GM19395 (cell line): ENCODE measurements at regions not wholly inside any gene's neighbourhood (a gene's known extent, or its start where the extent isn't known, plus 50 kb on each side); places are given as distances from the start of the nearest gene placed in this dataset.

Source experiments
- ATAC-seq: cut with Tn5 transposase; IDR thresholded peaks from one replicate; pipeline ENCODE4 v1.9.1; 2021; ENCODE audit warnings: mild to moderate bottlenecking, moderate library complexity; ENCODE audit not compliant: unreplicated experiment

DNA sequence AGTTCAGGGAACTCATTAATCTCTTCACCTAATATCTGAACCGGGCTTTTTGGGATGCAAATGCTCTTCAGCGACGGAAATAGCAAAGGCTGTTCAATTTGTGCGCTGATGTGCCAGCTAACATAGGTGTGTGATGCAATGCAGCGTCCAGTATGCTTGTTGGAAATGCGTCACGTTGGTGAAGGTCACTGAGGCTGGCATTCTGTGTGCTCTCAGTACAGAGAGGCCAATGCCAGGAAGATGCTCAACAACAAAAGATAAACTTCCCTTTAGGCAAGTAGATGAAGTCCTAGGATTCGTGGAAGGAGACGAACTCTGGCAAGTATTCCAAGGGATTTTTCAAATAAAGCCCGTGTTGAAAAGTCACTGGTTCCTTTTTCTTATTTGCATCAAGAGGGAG, 649.5 kb upstream of the MKI67 start:
- no peak for ATAC-seq

GRCh38 chr10:128776673-128777252, 650.5 kb upstream of the MKI67 start:
- no peak for ATAC-seq

DNA sequence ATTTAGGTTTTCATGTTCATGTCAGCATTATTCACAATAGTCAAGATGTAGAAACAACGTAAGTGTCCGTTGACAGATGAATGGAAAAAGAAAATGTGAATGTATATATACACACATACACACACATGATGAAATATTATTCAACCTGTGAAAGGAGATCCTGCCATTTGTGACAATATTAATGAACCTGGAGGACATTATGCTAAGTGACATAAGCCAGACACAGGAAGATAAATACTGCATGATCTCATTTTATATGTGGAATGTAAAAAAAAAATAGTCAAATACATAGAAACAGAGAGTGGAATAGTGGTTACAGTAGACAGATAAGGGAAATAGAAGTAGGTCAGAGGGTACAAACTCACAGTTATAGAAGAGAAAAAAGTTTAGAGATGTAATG, 651.1 kb upstream of the MKI67 start:
- ATAC-seq, result no peak

DNA sequence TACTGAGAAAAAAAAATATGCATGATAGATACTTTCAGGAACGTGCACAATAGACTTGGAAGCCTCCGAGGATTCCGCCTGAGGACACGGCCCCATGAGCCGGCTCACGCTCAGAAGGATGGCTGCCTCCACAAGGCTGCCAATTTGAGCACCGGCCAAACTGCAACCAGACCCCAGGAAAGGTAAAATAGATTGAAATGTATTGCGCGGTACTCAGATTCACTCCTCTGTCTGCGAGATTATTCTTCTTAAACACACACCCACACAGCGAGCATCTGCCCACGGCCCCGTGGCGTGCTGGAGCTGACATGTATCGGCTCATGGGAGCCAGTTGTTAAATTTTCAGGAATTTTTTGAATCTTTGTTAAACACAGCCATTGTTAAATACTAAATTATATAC, 653.2 kb upstream of the MKI67 start:
- no peak for ATAC-seq

GRCh38 chr10:128780156-128780761, 654.0 kb upstream of the MKI67 start:
- no peak for ATAC-seq

DNA sequence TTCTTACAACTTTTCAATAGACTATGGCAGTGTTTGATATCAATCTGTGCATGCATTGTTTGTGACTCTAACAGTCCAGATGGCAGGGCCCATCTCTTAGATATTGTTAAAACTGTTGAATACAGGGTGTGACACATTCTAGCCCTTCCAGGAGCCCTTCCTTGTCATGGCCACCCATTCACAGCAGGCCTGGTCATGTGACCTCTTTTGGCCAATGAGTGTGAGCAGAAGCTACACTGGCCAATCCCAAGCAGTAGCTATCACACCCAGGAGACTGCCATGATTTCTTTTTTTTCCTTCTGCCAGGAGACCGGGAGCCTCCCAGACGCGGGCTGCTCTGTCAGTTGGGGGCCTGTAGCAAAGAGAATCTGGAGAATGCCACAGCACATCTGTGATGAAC, 655.4 kb upstream of the MKI67 start:
- no peak for ATAC-seq

GRCh38 chr10:128784444-128784843, 658.2 kb upstream of the MKI67 start:
- ATAC-seq, result no peak

DNA sequence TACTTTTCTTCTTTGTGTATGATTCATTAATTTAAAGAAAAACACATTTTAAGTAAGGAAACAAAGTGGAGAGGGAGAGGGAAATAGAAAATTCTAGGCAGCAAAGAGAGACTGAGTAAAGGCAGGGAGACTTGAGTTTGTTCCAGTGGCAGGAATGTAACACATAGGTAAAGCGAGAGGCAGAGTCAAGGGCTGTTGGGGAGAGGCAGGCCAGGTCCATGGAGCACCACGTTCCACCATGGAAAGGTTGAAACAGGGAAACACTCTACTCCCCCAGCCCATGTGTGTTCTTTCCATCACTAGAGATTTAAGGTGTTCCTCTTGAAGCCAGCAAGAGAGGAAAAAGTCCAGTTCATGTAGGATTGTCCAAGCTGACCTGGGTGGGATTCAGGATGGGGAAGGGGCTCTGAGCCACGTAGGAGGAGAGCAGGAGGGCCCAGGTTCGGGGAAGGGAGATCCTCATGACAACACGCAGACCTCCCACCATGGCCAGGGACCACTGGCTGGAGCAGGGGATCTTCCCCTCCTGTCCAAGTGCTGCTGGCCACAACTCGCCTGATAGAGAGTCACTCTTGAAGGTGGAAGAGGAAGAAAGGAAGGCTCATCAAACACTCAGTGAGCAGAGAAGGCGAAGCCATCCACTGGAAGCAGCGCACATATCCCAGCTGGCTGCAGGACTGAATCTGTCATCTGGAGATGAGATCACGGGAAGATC, 666.4 kb upstream of the MKI67 start:
- no peak for ATAC-seq

- no peak for ATAC-seq
Measured at GRCh38 chr10:128793726-128794655, 667.8 kb upstream of the MKI67 start.

DNA sequence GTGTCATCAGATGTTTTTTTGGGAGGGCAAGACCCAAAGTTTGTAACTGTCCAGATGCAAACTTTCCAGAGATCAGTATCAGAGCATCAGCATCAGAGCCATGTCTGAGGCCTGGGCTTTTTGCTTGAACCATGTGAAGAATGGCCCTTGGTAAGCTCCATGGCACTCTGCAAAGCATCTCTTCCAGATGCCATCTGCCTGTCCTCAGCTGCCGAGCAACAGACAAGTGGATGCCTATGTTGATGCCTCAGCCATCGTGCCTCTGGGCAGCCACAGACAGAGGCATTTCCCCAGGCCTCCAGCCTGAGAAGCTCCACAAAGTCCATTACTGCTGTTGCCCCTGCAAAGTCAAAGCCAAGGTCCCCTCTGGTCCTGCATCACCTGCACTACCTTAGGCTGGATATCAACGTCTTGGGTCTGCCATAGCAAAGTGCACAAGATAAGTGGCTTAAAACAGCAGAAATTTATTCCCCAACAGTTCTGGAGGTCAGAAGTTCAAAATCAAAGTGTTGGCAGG, 670.2 kb upstream of the MKI67 start:
- ATAC-seq, result no peak

DNA sequence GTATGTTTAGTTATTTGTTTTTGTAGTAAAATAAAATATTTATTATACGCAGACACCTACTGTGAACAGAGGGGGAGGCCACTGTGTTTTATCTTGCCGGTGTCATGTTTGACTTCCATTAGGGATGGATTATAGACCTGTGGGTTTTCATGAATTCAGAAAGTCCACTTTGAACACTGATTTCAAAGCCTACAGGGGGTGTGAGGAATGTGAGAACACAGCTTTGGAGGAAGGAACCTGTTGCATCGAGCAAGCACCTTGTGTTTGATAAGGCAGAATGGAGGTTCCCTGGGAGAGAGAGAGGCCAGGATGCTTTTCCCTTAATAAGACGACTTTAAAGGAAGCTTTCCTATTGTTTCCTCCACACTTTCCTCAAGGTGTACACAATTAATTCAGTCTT, 665.0 kb upstream of the MGMT start:
- no peak for ATAC-seq

DNA sequence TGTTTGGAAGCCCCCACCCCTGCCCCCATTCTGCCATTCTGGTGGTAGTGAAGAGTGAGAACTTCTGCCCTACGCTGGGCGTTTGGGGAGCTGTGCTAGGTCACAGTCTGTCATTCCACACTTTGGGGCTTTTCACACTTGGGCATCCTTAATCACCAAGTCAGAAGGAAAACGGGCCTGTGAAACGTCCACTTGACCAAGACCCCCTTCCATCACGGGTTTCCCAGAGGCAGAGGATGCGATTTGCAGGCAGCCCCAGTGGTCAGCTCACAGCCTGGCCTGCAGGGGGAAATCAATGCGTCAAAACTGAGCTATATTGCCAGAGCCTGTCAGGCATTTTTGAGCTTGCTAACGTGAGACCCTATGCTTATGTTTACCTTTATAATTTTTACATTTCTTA, 663.3 kb upstream of the MGMT start:
- ATAC-seq, result no peak

DNA sequence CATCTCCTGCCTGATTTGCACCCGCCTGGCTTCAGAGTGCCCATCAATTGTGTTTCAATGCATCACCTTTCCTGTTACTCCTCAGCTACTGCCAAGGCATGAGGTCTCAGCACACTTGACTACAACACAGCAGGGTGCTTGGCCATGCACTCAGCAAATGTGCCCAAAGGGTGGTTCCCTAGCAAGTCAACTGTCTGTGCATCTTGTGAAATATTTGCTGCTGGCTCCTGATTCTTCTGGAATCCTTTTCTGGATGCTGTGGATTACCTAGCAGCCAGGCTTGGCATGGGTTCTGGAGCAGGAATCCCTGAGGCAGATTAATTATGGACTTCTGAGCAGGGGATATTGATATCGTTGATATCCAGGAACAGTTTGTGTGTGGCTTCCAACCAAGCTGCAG, 662.6 kb upstream of the MGMT start:
- no peak for ATAC-seq

GRCh38 chr10:128808921-128809440, 658.1 kb upstream of the MGMT start:
- peak; percentile 72 for ATAC-seq

GRCh38 chr10:128811511-128811910, 655.5 kb upstream of the MGMT start:
- no peak for ATAC-seq

- ATAC-seq, result no peak
Measured at GRCh38 chr10:128812000-128812399, 655.0 kb upstream of the MGMT start.

DNA sequence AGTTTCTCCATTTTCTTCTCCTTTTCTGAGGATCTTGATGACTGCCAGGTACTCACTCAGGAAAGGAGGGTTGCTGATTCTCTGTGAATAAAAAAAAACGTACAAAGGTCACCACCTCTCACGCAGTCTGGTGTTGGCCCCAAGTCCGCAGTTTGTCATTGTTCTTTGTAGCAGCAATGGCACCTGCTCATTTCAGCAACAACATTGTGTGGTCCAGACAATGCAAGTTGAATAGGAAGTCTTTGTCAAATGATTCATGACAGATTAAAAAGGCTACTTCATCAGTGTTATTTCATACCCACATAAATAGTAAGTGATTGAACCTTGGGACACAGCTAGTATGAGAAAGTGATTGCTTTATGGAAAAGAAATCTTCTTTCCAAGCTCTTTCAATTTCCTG, 653.5 kb upstream of the MGMT start:
- ATAC-seq, result no peak

GRCh38 chr10:128814024-128814423, 653.0 kb upstream of the MGMT start:
- ATAC-seq, result no peak

- no peak for ATAC-seq
Measured at GRCh38 chr10:128814782-128815181, 652.3 kb upstream of the MGMT start.

- ATAC-seq, result no peak
Measured at GRCh38 chr10:128816726-128817125, 650.3 kb upstream of the MGMT start.

GRCh38 chr10:128817636-128818035, 649.4 kb upstream of the MGMT start:
- ATAC-seq, result no peak
